Ascending aorta (tissue), 2 donors: ENCODE measurements at regions not wholly inside any gene's neighbourhood (a gene's known extent, or its start where the extent isn't known, plus 50 kb on each side); places are given as distances from the start of the nearest gene placed in this dataset.

Experiments
- DNase-seq, 2 donors: peaks; one replicate each; pipeline ENCODE4 v3.0.0-alpha.2; 2019; ENCODE audit warnings: low spot score in 2 of 2
- H3K27ac ChIP-seq, 2 donors: fragments of 200-600 bp; sonication (generic); one replicate each; pipeline ENCODE4 v1.5.1; 2016 to 2017; ENCODE audit warnings: mild to moderate bottlenecking in 1 of 2
- H3K27me3 ChIP-seq: fragments of 200-600 bp; sonication (generic); one replicate; pipeline ENCODE4 v1.5.1; 2017
- H3K36me3 ChIP-seq, 2 donors: fragments of 200-600 bp; sonication (generic); one replicate each; pipeline ENCODE4 v1.5.1; 2016
- H3K4me1 ChIP-seq, 2 donors: fragments of 200-600 bp; sonication (generic); one replicate each; pipeline ENCODE4 v1.5.1; 2016 to 2017; ENCODE audit warnings: mild to moderate bottlenecking in 1 of 2
- H3K4me3 ChIP-seq, 2 donors: fragments of 200-600 bp; sonication (generic); one replicate each; pipeline ENCODE4 v1.5.1; 2016 to 2017; ENCODE audit warnings: mild to moderate bottlenecking in 1 of 2
- H3K9me3 ChIP-seq, 2 donors: fragments of 200-600 bp; sonication (generic); one replicate each; pipeline ENCODE4 v1.5.1; 2016
- CTCF ChIP-seq, 3 experiments: fragments of 200-600 bp in 2 of 3; fragments of 450-650 bp in 1 of 3; sonication (generic) in 2 of 3; IDR thresholded peaks; one replicate each; pipeline ENCODE4 v1.5.1; 2016 to 2019; ENCODE audit warnings: antibody characterized with exemption in 3 of 3, mild to moderate bottlenecking in 1 of 3, moderate library complexity in 1 of 3
- intact Hi-C: fragments of 100-400 bp; cut with DNase I; formaldehyde crosslinking; loops from one replicate; pipeline ENCODE4 v1.15.1; 2023

- Histone ChIP-seq H3K27me3 (no peaks in the 10 kb centered on the region), H3K27ac (no peak overlapping the region), H3K36me3 (no peaks in the 10 kb centered on the region), H3K4me3 (no peak overlapping the region), H3K9me3 (no peaks in the 10 kb centered on the region), H3K4me1 (no peaks in the 10 kb centered on the region)
- intact Hi-C loops: no loop called here
- DNase-seq: no peak
- TF ChIP-seq CTCF (IDR thresholded peaks at IDR 0.05): no peak
These were observed 154.4 kb upstream of the RPL34 start for GRCh38 chr4:108465886-108466500.

GRCh38 chr4:108458681-108459080 lies 161.7 kb upstream of the RPL34 start:
- Histone ChIP-seq H3K27me3 (no peaks in the 10 kb centered on the region), H3K4me1 (no peaks in the 10 kb centered on the region), H3K36me3 (no peaks in the 10 kb centered on the region), H3K9me3 (no peaks in the 10 kb centered on the region), H3K4me3 (no peak overlapping the region), H3K27ac (no peak overlapping the region)
- TF ChIP-seq CTCF (IDR thresholded peaks at IDR 0.05): no peak
- DNase-seq: no peak
- intact Hi-C loops: no loop called here

- H3K27me3 ChIP-seq: no peaks in the 10 kb centered on the region
- H3K36me3 ChIP-seq: no peaks in the 10 kb centered on the region
- no peak for DNase-seq
- no peaks in the 10 kb centered on the region for H3K9me3 ChIP-seq
- H3K4me1 ChIP-seq: no peaks in the 10 kb centered on the region
- H3K4me3 ChIP-seq: no peak overlapping the region
- no peak for TF ChIP-seq CTCF (IDR thresholded peaks at IDR 0.05)
- H3K27ac ChIP-seq: no peak overlapping the region
- intact Hi-C loops: no loop called here
These were observed 166.1 kb upstream of the RPL34 start for GRCh38 chr4:108454227-108454626.

GRCh38 chr4:108453366-108453765 lies 167.0 kb upstream of the RPL34 start:
- Histone ChIP-seq H3K4me3 (no peak overlapping the region), H3K4me1 (no peaks in the 10 kb centered on the region), H3K27me3 (no peaks in the 10 kb centered on the region), H3K9me3 (no peaks in the 10 kb centered on the region), H3K36me3 (no peaks in the 10 kb centered on the region), H3K27ac (no peak overlapping the region)
- no peak for DNase-seq
- TF ChIP-seq CTCF (IDR thresholded peaks at IDR 0.05): no peak
- intact Hi-C loops: no loop called here

- Histone ChIP-seq H3K4me1 (no peaks in the 10 kb centered on the region), H3K9me3 (no peaks in the 10 kb centered on the region), H3K36me3 (no peaks in the 10 kb centered on the region), H3K27me3 (no peaks in the 10 kb centered on the region), H3K4me3 (no peak overlapping the region), H3K27ac (no peak overlapping the region)
- TF ChIP-seq CTCF (IDR thresholded peaks at IDR 0.05): no peak
- no peak for DNase-seq
- intact Hi-C loops: no loop called here
These were observed 170.0 kb upstream of the RPL34 start for GRCh38 chr4:108450236-108450898.
